Ovary (tissue), 3 donors: ENCODE measurements at regions not wholly inside any gene's neighbourhood (a gene's known extent, or its start where the extent isn't known, plus 50 kb on each side); places are given as distances from the start of the nearest gene placed in this dataset.

Experiments
- CTCF ChIP-seq, 3 donors: fragments of 450-650 bp in 2 of 3; fragments of 200-600 bp in 1 of 3; IDR thresholded peaks; one replicate each; pipeline versions ENCODE4 v1.5.1 to v1.8.0; 2016 to 2022; ENCODE audit warnings: antibody characterized with exemption in 3 of 3, mild to moderate bottlenecking in 1 of 3
- EP300 ChIP-seq: sonication (generic); formaldehyde crosslinking; IDR thresholded peaks from one replicate; pipeline ENCODE4 v1.6.1; 2017; ENCODE audit warnings: antibody characterized with exemption
- POLR2A ChIP-seq: fragments of 450-650 bp; IDR thresholded peaks from one replicate; pipeline ENCODE4 v1.6.1; 2017; ENCODE audit warnings: antibody characterized with exemption, mild to moderate bottlenecking, moderate library complexity
- donor health status: DM: no; HTN: no; CAD: no.

- TF ChIP-seq CTCF (IDR thresholded peaks at IDR 0.05) (no peak), POLR2A (no peak), EP300 (no peak)
Measured at GRCh38 chr6:21753241-21754108, 159.9 kb downstream of the SOX4 start.
